ENCODE measurements at regions not wholly inside any gene's neighbourhood (a gene's known extent, or its start where the extent isn't known, plus 50 kb on each side); places are given as distances from the start of the nearest gene placed in this dataset.

DNA sequence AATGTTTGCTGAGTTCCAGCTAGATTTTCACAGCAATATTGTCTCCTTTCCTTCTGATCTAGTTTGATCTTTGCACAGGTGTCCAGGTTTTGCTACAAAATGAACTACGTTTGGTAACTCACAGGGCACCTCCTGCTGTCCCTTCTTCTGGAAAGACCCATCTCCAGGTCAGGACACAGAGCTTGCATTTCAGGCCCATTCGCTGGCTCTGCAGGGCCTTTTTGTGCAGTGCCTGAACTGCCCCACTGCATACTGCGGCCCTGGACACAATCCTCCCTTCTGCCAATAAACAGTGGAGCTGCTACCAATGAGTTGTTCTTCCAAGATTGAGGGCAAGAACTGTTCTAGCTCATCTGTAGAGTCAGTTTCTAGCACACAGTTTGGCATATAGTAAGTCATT lies 50.7 kb upstream of the BDH1 start:
- BruUV-seq (replicated peaks), result no TSS peak
- intact Hi-C loops (cut with micrococcal nuclease), result no loop called here
- TF ChIP-seq, protein P1, sequence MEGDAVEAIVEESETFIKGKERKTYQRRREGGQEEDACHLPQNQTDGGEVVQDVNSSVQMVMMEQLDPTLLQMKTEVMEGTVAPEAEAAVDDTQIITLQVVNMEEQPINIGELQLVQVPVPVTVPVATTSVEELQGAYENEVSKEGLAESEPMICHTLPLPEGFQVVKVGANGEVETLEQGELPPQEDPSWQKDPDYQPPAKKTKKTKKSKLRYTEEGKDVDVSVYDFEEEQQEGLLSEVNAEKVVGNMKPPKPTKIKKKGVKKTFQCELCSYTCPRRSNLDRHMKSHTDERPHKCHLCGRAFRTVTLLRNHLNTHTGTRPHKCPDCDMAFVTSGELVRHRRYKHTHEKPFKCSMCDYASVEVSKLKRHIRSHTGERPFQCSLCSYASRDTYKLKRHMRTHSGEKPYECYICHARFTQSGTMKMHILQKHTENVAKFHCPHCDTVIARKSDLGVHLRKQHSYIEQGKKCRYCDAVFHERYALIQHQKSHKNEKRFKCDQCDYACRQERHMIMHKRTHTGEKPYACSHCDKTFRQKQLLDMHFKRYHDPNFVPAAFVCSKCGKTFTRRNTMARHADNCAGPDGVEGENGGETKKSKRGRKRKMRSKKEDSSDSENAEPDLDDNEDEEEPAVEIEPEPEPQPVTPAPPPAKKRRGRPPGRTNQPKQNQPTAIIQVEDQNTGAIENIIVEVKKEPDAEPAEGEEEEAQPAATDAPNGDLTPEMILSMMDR (IDR thresholded peaks at IDR 0.05; ENCODE audit: unreplicated experiment), result no peak
- DNase-seq (ENCODE audit: unreplicated experiment), result no peak
- no peaks in the 10 kb centered on the region for H3K4me1 Mint-ChIP-seq (ENCODE audit: insufficient read depth, unreplicated experiment)
- H3K36me3 Mint-ChIP-seq (ENCODE audit: insufficient read depth, unreplicated experiment), result peaks cover 57% of the 10 kb centered on the region
- no peaks in the 10 kb centered on the region for H3K27me3 Mint-ChIP-seq (ENCODE audit: insufficient read depth, unreplicated experiment)
- no peak overlapping the region for H3K4me3 Mint-ChIP-seq (ENCODE audit: unreplicated experiment)
- ChIA-PET POLR2A (interaction anchor here (0.6 to 1.8 kb wide), 3 partner anchors 9 to 590 kb away, joined by 3 to 4 read pairs (median 4); no protein-coding TSS in a partner anchor), CTCF (no interaction called here)
- H3K9me3 Mint-ChIP-seq (ENCODE audit: unreplicated experiment), result no peaks in the 10 kb centered on the region
- no peak overlapping the region for H3K27ac Mint-ChIP-seq (ENCODE audit: low read depth, unreplicated experiment)

Data from MCF 10A (cell line).